ENCODE measurements at regions not wholly inside any gene's neighbourhood (a gene's known extent, or its start where the extent isn't known, plus 50 kb on each side); places are given as distances from the start of the nearest gene placed in this dataset.

GRCh38 chr3:177976866-177977265 is 559.4 kb upstream of the KCNMB2 start:
- no peaks in the 10 kb centered on the region for H3K27me3 ChIP-seq
- no peak for DNase-seq
- no peak overlapping the region for H3K27ac ChIP-seq
- intact Hi-C loops (cut with DNase I; ENCODE audit: low total_unique reads): no loop called here
- no peak overlapping the region for H3K4me3 ChIP-seq
- TF ChIP-seq CTCF (IDR thresholded peaks at IDR 0.05): no peak
- peaks cover 0 to 22% (median 4%) of the 10 kb centered on the region in 4 donors for H3K4me1 ChIP-seq
- H3K36me3 ChIP-seq: no peaks in the 10 kb centered on the region
- H3K9me3 ChIP-seq: no peaks in the 10 kb centered on the region

- no peak overlapping the region for H3K27ac ChIP-seq
- no peaks in the 10 kb centered on the region for H3K36me3 ChIP-seq
- TF ChIP-seq CTCF (IDR thresholded peaks at IDR 0.05): no peak
- no peak overlapping the region for H3K4me3 ChIP-seq
- peaks cover 0 to 22% (median 4%) of the 10 kb centered on the region in 4 donors for H3K4me1 ChIP-seq
- no peak for DNase-seq
- intact Hi-C loops (cut with DNase I; ENCODE audit: low total_unique reads): no loop called here
- no peaks in the 10 kb centered on the region for H3K9me3 ChIP-seq
- no peaks in the 10 kb centered on the region for H3K27me3 ChIP-seq
These were observed 558.7 kb upstream of the KCNMB2 start for GRCh38 chr3:177977381-177978158.

GRCh38 chr3:177978946-177979345 is 557.3 kb upstream of the KCNMB2 start:
- no peak for TF ChIP-seq CTCF (IDR thresholded peaks at IDR 0.05)
- intact Hi-C loops (cut with DNase I; ENCODE audit: low total_unique reads): no loop called here

GRCh38 chr3:177979703-177980102 is 556.5 kb upstream of the KCNMB2 start:
- Histone ChIP-seq H3K36me3 (no peaks in the 10 kb centered on the region), H3K9me3 (no peaks in the 10 kb centered on the region), H3K4me1 (peaks cover 0 to 10% (median 0%) of the 10 kb centered on the region in 4 donors), H3K27ac (no peak overlapping the region), H3K27me3 (no peaks in the 10 kb centered on the region), H3K4me3 (no peak overlapping the region)
- DNase-seq: no peak
- intact Hi-C loops (cut with DNase I; ENCODE audit: low total_unique reads): loop anchor here (5.0 kb wide), 1 partner anchor 403 kb away; no protein-coding TSS in a partner anchor
- no peak for TF ChIP-seq CTCF (IDR thresholded peaks at IDR 0.05)

More at GRCh38 chr3:177978946-177979345, 557.3 kb upstream of the KCNMB2 start:
- H3K4me3 ChIP-seq: no peak overlapping the region
- H3K9me3 ChIP-seq: no peaks in the 10 kb centered on the region
- H3K36me3 ChIP-seq: no peaks in the 10 kb centered on the region
- H3K27me3 ChIP-seq: no peaks in the 10 kb centered on the region
- no peak overlapping the region for H3K27ac ChIP-seq
- DNase-seq: no peak
- peaks cover 0 to 10% (median under 1%) of the 10 kb centered on the region in 4 donors for H3K4me1 ChIP-seq

GRCh38 chr3:177981576-177981975 is 554.7 kb upstream of the KCNMB2 start:
- no peak overlapping the region for H3K4me3 ChIP-seq
- H3K4me1 ChIP-seq: peaks cover 0 to 10% (median 0%) of the 10 kb centered on the region in 4 donors
- H3K27ac ChIP-seq: no peak overlapping the region
- TF ChIP-seq CTCF (IDR thresholded peaks at IDR 0.05): no peak
- H3K27me3 ChIP-seq: no peaks in the 10 kb centered on the region
- H3K9me3 ChIP-seq: no peaks in the 10 kb centered on the region
- intact Hi-C loops (cut with DNase I; ENCODE audit: low total_unique reads): loop anchor here (5.0 kb wide), 1 partner anchor 401 kb away; no protein-coding TSS in a partner anchor
- no peaks in the 10 kb centered on the region for H3K36me3 ChIP-seq
- DNase-seq: no peak
